ENCODE measurements at regions not wholly inside any gene's neighbourhood (a gene's known extent, or its start where the extent isn't known, plus 50 kb on each side); places are given as distances from the start of the nearest gene placed in this dataset.

- DNase-seq (ENCODE audit: low spot score): peak; percentile 80
Observed at GRCh38 chr14:66070542-66071319, 415.4 kb upstream of the CCDC196 start.

- DNase-seq (ENCODE audit: low spot score): no peak
Observed at GRCh38 chr14:66072190-66073084, 413.7 kb upstream of the CCDC196 start.

- DNase-seq (ENCODE audit: low spot score): no peak
Observed at GRCh38 chr14:66074537-66074936, 411.6 kb upstream of the CCDC196 start.

- no peak for DNase-seq (ENCODE audit: low spot score)
Observed at GRCh38 chr14:66076176-66076575, 410.0 kb upstream of the CCDC196 start.

GRCh38 chr14:66078006-66078405 lies 408.2 kb upstream of the CCDC196 start:
- DNase-seq (ENCODE audit: low spot score): no peak

GRCh38 chr14:66081594-66082376 lies 404.4 kb upstream of the CCDC196 start:
- no peak for DNase-seq (ENCODE audit: low spot score)

GRCh38 chr14:66085224-66085623 lies 400.9 kb upstream of the CCDC196 start:
- DNase-seq (ENCODE audit: low spot score): no peak

- no peak for DNase-seq (ENCODE audit: low spot score)
Observed at GRCh38 chr14:66085665-66086064, 400.5 kb upstream of the CCDC196 start.

- DNase-seq (ENCODE audit: low spot score): no peak
Observed at GRCh38 chr14:66087231-66087630, 398.9 kb upstream of the CCDC196 start.

GRCh38 chr14:66088656-66089055 lies 397.5 kb upstream of the CCDC196 start:
- DNase-seq (ENCODE audit: low spot score): no peak

- DNase-seq (ENCODE audit: low spot score): no peak
Observed at GRCh38 chr14:66092206-66092605, 394.0 kb upstream of the CCDC196 start.

- DNase-seq (ENCODE audit: low spot score): no peak
Observed at GRCh38 chr14:66092748-66093147, 393.4 kb upstream of the CCDC196 start.

GRCh38 chr14:66094001-66094727 lies 392.0 kb upstream of the CCDC196 start:
- no peak for DNase-seq (ENCODE audit: low spot score)

GRCh38 chr14:66099451-66099850 lies 386.7 kb upstream of the CCDC196 start:
- no peak for DNase-seq (ENCODE audit: low spot score)

- DNase-seq (ENCODE audit: low spot score): no peak
Observed at GRCh38 chr14:66099931-66100330, 386.2 kb upstream of the CCDC196 start.

GRCh38 chr14:66101662-66102061 lies 384.5 kb upstream of the CCDC196 start:
- no peak for DNase-seq (ENCODE audit: low spot score)

GRCh38 chr14:66104486-66104885 lies 381.7 kb upstream of the CCDC196 start:
- DNase-seq (ENCODE audit: low spot score): no peak

GRCh38 chr14:66105815-66106214 lies 380.4 kb upstream of the CCDC196 start:
- DNase-seq (ENCODE audit: low spot score): no peak

- no peak for DNase-seq (ENCODE audit: low spot score)
Observed at GRCh38 chr14:66109426-66109825, 376.7 kb upstream of the CCDC196 start.

- DNase-seq (ENCODE audit: low spot score): no peak
Observed at GRCh38 chr14:66111891-66112290, 374.3 kb upstream of the CCDC196 start.

GRCh38 chr14:66114071-66114470 lies 372.1 kb upstream of the CCDC196 start:
- DNase-seq (ENCODE audit: low spot score): no peak

All from ecto neural progenitor cell (in vitro differentiated cells).